ENCODE measurements at regions not wholly inside any gene's neighbourhood (a gene's known extent, or its start where the extent isn't known, plus 50 kb on each side); places are given as distances from the start of the nearest gene placed in this dataset.

- no peak for DNase-seq (ENCODE audit: low spot score)
- Mint-ChIP-seq H3K36me3 (ENCODE audit: low read depth) (no peaks in the 10 kb centered on the region), H3K27me3 (ENCODE audit: low read depth) (no peaks in the 10 kb centered on the region), H3K4me1 (ENCODE audit: low read depth) (peaks cover 32% of the 10 kb centered on the region), H3K9me3 (ENCODE audit: low read depth) (peaks cover 4% of the 10 kb centered on the region), H3K27ac (ENCODE audit: unreplicated experiment) (no peak overlapping the region), H3K4me3 (ENCODE audit: unreplicated experiment) (no peak overlapping the region)
- TF ChIP-seq CTCF (IDR thresholded peaks at IDR 0.05) = no peak
Measured at GRCh38 chr15:66832664-66833063, 130.6 kb downstream of the SMAD6 start.

GRCh38 chr15:66833371-66833770, 131.3 kb downstream of the SMAD6 start:
- Mint-ChIP-seq H3K4me1 (ENCODE audit: low read depth) (peaks cover 32% of the 10 kb centered on the region), H3K9me3 (ENCODE audit: low read depth) (peaks cover 4% of the 10 kb centered on the region), H3K27ac (ENCODE audit: unreplicated experiment) (no peak overlapping the region)

GRCh38 chr15:66833803-66834202, 131.8 kb downstream of the SMAD6 start:
- no peak for DNase-seq (ENCODE audit: low spot score)
- Mint-ChIP-seq H3K9me3 (ENCODE audit: low read depth) (peaks cover 4% of the 10 kb centered on the region), H3K4me1 (ENCODE audit: low read depth) (peaks cover 36% of the 10 kb centered on the region), H3K27ac (ENCODE audit: unreplicated experiment) (no peak overlapping the region), H3K4me3 (ENCODE audit: unreplicated experiment) (no peak overlapping the region), H3K27me3 (ENCODE audit: low read depth) (no peaks in the 10 kb centered on the region), H3K36me3 (ENCODE audit: low read depth) (no peaks in the 10 kb centered on the region)
- no peak for TF ChIP-seq CTCF (IDR thresholded peaks at IDR 0.05)

More at GRCh38 chr15:66833371-66833770, 131.3 kb downstream of the SMAD6 start:
- no peak for TF ChIP-seq CTCF (IDR thresholded peaks at IDR 0.05)
- no peak overlapping the region for H3K4me3 Mint-ChIP-seq (ENCODE audit: unreplicated experiment)
- no peaks in the 10 kb centered on the region for H3K36me3 Mint-ChIP-seq (ENCODE audit: low read depth)
- no peaks in the 10 kb centered on the region for H3K27me3 Mint-ChIP-seq (ENCODE audit: low read depth)
- DNase-seq (ENCODE audit: low spot score) = no peak

GRCh38 chr15:66834881-66835878, 133.1 kb downstream of the SMAD6 start:
- H3K27me3 Mint-ChIP-seq (ENCODE audit: low read depth) = no peaks in the 10 kb centered on the region
- H3K27ac Mint-ChIP-seq (ENCODE audit: unreplicated experiment) = no peak overlapping the region
- H3K4me1 Mint-ChIP-seq (ENCODE audit: low read depth) = peaks cover 42% of the 10 kb centered on the region
- H3K9me3 Mint-ChIP-seq (ENCODE audit: low read depth) = peaks cover 4% of the 10 kb centered on the region
- H3K4me3 Mint-ChIP-seq (ENCODE audit: unreplicated experiment) = no peak overlapping the region
- no peaks in the 10 kb centered on the region for H3K36me3 Mint-ChIP-seq (ENCODE audit: low read depth)
- no peak for DNase-seq (ENCODE audit: low spot score)
- no peak for TF ChIP-seq CTCF (IDR thresholded peaks at IDR 0.05)

GRCh38 chr15:66836231-66837030, 134.4 kb downstream of the SMAD6 start:
- DNase-seq (ENCODE audit: low spot score) = no peak
- peaks cover 38% of the 10 kb centered on the region for H3K4me1 Mint-ChIP-seq (ENCODE audit: low read depth)
- H3K36me3 Mint-ChIP-seq (ENCODE audit: low read depth) = no peaks in the 10 kb centered on the region
- H3K27ac Mint-ChIP-seq (ENCODE audit: unreplicated experiment) = no peak overlapping the region
- peaks cover 4% of the 10 kb centered on the region for H3K9me3 Mint-ChIP-seq (ENCODE audit: low read depth)
- no peaks in the 10 kb centered on the region for H3K27me3 Mint-ChIP-seq (ENCODE audit: low read depth)
- no peak overlapping the region for H3K4me3 Mint-ChIP-seq (ENCODE audit: unreplicated experiment)
- no peak for TF ChIP-seq CTCF (IDR thresholded peaks at IDR 0.05)
